Right kidney (tissue), 1 donor: ENCODE measurements at regions not wholly inside any gene's neighbourhood (a gene's known extent, or its start where the extent isn't known, plus 50 kb on each side); places are given as distances from the start of the nearest gene placed in this dataset.
"Not testable (repeated sequence)": the region's sequence is repeated elsewhere in the genome, so short reads cannot be mapped to it uniquely, and the experiment has no call there.

ENCODE experiments used
- DNase-seq: peaks from one replicate; pipeline ENCODE4 v3.0.0-alpha.2; 2016

GRCh38 chr16:65235339-65236177 lies 113.7 kb upstream of the CDH11 start:
- no peak for DNase-seq

- not testable (repeated sequence) for DNase-seq
Measured at GRCh38 chr16:65234721-65235320, 113.0 kb upstream of the CDH11 start.

GRCh38 chr16:65229191-65229662 lies 107.4 kb upstream of the CDH11 start:
- DNase-seq: no peak

- DNase-seq: no peak
Measured at GRCh38 chr16:65227150-65227835, 105.4 kb upstream of the CDH11 start.

GRCh38 chr16:65226077-65226476 lies 104.2 kb upstream of the CDH11 start:
- no peak for DNase-seq

- DNase-seq: no peak
Measured at GRCh38 chr16:65225488-65225887, 103.6 kb upstream of the CDH11 start.

DNA sequence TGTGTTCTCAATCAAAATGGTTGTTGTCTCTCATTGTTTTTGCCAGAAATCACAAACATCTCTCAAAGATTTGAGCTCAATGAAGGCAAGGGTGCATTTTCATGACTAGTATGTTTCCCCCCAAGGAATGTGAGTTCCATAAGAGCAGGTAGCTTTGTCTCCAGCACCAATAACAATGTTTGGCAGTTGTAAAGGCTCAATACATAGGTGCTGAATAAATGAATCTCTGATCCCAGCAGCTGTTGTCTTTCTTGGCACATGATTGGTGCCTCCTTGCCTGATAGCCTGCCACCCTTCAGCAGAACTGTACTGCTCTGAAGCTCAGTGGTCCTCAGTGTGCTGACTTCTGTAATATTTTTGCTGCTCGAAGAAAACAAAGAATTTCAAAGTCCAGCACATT lies 103.1 kb upstream of the CDH11 start:
- no peak for DNase-seq

DNA sequence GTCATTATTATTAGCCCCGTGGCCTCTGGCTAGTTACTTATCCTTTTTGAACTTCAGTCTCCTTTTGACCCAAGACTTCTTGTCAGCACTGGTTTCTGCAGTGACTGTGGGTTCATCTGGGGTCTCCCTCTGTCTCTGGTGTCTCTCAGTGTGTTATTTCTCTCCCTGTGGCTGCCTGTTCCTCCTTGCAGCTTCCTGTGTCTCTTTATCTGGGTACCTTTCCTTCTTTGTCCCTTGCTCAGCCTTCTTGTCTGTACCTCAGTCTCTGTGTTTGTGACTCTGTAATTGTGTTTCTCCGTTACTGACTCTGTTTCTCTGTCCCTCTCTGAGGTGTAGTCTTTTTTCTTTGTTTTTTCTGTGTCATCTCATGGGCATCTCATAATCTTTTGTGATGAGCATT lies 102.6 kb upstream of the CDH11 start:
- DNase-seq: no peak

- no peak for DNase-seq
Measured at GRCh38 chr16:65223335-65223734, 101.5 kb upstream of the CDH11 start.

- DNase-seq: no peak
Measured at GRCh38 chr16:65222536-65222935, 100.7 kb upstream of the CDH11 start.

DNA sequence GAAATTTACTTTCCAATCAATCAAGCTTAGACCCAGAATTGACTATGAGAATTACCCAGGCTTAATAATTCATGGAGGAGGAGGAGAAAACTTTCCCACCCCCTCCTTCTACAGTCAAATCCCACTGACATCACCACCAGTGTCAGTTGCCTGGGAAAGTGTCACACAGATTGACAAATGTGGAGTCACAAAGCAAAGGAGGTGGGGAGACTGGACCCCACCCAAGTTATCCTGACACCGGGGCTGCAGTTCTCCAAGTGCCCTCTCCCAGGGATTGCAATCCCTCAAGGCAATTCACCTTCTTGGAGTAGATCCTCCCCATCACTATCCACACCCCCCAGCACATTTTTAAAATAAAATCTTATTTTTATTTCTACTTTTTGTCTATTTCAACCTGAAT lies 100.2 kb upstream of the CDH11 start:
- DNase-seq: no peak

GRCh38 chr16:65219786-65220185 lies 97.9 kb upstream of the CDH11 start:
- no peak for DNase-seq

GRCh38 chr16:65218348-65218747 lies 96.5 kb upstream of the CDH11 start:
- no peak for DNase-seq

DNA sequence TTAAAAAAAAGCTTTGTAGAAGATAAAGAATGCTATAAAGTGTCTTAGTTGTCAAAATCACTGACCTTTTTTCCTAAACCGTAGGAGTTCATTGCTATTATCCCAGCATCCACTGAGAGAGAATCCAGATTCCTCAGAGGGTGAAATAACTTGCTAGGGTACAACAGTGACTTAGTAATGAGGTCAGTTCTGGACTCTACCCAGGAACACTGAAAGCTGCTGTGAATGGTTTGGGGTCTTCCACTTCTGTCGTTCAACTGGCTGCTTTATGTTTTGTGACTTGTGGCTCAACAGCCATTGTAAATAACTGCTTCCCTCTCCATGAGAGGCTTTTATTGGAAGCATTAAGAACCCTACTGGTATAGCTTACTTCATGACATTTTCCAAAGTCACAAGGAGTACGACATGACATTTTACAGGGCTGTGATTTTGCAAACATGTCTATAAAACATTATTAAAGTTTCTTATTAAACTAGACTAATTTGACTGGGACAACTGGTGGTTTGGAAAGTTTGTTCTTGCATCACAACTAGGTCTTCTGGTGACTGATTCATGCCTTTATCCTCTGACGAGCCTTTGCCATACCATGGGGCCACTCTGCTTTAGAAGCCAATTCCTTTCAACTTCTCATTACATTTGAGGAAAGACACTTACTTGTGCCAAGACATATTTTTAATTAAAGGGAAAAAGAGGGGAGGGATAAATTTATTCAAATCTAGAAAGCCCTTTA lies 92.2 kb upstream of the CDH11 start:
- DNase-seq: no peak

GRCh38 chr16:65212791-65213190 lies 90.9 kb upstream of the CDH11 start:
- DNase-seq: no peak

GRCh38 chr16:65212240-65212639 lies 90.4 kb upstream of the CDH11 start:
- no peak for DNase-seq

DNA sequence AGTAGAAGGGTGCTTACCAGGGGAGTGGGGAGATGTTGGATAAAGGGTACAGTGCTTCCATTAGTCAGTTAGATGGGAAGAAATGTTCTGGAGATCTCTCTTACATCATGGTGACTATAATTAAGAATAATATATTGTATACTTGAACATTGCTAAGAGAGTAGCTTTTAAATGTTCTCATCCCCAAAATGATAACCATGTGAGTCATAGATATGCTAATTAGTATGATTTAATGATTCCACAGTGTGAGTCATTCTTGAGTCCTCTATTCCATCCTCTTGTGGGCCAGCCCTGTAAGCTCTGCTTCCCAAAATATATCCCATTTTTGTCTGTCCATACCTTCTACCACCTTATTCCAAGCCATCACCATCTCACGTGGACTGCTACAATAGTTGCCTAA lies 80.6 kb upstream of the CDH11 start:
- no peak for DNase-seq

DNA sequence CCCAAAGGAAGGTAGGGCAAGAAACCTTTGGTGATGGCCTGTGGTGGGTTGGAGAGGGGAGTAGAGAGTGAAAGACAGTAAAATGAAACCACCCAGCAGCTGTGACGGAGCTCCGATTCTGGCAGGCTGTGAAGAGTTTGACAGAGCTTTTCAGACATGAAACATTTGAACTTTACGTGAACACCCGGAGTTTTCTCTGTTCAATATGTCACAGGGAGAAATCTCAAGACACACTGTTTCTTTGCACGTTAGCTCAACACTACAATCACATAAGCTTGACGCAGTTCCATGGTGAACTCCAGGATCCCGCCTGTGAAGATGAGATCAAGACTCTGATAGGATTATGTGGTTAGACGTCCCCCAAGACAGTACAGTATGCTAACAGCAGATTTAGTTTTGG lies 79.6 kb upstream of the CDH11 start:
- no peak for DNase-seq

GRCh38 chr16:65200857-65201256 lies 79.0 kb upstream of the CDH11 start:
- DNase-seq: no peak

DNA sequence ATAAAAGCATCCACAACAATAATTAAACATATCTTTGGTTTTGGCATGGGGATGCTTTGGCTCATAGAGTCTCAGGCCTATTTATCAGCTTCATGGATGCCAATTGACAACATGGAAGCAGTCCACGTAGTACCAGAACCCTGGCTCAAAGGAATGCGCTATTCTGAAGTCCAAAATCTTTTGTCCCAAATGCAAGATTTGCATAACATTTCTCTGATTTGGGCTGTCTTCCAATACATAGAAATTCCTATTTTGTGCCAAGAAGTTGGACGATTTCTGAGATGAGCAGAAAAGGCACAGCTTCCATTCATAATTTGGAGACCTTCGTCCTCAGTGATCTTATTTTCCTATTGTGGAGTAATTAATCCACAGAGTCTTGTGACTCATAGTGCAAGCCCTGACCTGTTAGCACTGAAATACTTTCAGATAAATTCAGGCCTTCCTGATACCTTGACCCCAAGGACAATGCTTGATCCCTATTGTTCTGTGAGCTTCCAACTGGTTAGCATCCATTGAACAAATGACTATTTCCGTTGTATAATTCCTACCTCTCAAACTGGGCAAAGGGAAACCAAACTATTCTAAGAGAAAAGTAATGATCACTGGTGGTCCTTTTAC lies 78.4 kb upstream of the CDH11 start:
- DNase-seq: no peak

DNA sequence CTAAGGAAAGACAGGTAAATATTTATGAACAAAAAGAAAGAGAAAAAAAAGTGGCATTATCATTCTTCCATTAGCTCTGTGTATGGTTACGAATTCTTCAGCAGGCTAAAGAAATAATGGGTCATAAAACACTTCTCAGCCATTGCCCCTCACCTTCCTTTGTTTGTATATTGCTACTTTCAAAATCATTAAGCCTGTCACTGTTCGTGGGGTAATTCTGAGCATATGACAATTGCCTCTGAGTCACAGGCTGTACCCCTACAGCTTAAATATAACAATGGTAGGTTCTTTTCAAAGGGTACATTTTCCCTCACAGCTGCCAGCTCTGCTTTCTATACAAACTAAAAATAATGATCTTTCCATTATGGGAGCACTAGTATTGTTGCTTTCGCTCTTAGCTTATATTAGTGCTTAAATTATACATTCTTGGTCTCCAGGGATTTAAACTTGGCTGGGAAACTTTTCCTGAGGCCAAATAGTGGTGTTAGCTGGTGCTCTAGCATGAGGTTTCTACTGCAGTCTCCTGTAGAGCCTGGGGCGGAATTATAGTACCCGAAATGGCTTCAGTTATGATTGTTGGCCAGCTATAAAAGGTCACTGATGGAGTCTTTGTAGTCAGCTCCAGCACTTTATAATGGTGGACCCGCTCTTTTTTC lies 74.7 kb upstream of the CDH11 start:
- DNase-seq: no peak

- DNase-seq: no peak
Measured at GRCh38 chr16:65195998-65196397, 74.1 kb upstream of the CDH11 start.
